GM13977 (cell line): ENCODE measurements at regions not wholly inside any gene's neighbourhood (a gene's known extent, or its start where the extent isn't known, plus 50 kb on each side); places are given as distances from the start of the nearest gene placed in this dataset.
"Not testable (repeated sequence)": the region's sequence is repeated elsewhere in the genome, so short reads cannot be mapped to it uniquely, and the experiment has no call there.

Experiments used
- DNase-seq: peaks from one replicate; pipeline ENCODE4 v3.0.0; 2012; ENCODE audit warnings: low spot score
- CTCF ChIP-seq: IDR thresholded peaks from 2 replicates; pipeline ENCODE4 v1.5.1; 2012; ENCODE audit warnings: mild to moderate bottlenecking, control low read depth; ENCODE audit not compliant: insufficient read depth; ENCODE audit errors: extremely low read depth, missing control alignments
- in situ Hi-C: fragments of 300-500 bp; cut with MboI; formaldehyde crosslinking; loops from one replicate; pipeline ENCODE4 v1.12.0; 2022; ENCODE audit warnings: low sequenced_read_pairs, low pct_unique_long_range_greater_than_20kb, mixed read lengths, inconsistent platforms; ENCODE audit not compliant: unreplicated experiment

GRCh38 chr17:21756856-21757619 lies 64.7 kb downstream of the KCNJ18 start:
- DNase-seq, result no peak
- TF ChIP-seq CTCF, result no peak
- in situ Hi-C loops, result no loop called here

- in situ Hi-C loops, DNase-seq: not testable (repeated sequence)
These were observed 67.3 kb downstream of the KCNJ18 start for GRCh38 chr17:21759636-21760035.

- not testable (repeated sequence) for DNase-seq
These were observed 71.5 kb downstream of the KCNJ18 start for GRCh38 chr17:21763738-21764340.

DNA sequence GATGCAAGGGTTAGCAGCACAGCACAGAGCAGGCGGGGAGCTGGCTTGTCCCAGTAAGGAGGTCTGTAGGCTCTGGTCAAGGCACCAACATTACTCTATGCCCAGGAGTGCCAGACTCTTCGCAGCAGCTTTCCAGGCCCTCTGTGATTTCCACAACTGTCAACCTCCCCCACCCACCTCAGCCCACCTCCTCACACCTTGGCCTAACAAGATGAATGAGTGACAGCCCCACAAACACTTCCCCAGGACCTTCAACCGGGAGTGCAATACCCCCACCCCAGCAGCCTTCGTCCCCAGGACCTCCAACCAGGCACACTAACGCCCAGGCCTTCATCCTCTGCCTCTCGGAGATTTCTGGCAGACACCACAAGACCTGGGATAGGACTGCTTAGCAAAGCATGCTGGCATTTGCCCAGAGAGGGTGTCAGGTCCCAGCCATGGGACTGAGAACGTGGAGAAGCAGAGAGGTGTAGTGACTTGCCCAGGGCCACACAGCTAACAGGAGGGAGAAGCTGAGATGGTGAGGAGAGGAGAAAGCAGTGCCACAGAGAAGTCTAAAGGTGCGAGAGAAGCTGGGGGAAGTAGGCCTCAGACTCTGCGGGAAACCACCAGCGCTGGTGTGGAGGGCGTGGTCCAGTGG lies 73.4 kb downstream of the KCNJ18 start:
- DNase-seq, in situ Hi-C loops: not testable (repeated sequence)

More at GRCh38 chr17:21763738-21764340, 71.5 kb downstream of the KCNJ18 start:
- in situ Hi-C loops, result not testable (repeated sequence)

DNA sequence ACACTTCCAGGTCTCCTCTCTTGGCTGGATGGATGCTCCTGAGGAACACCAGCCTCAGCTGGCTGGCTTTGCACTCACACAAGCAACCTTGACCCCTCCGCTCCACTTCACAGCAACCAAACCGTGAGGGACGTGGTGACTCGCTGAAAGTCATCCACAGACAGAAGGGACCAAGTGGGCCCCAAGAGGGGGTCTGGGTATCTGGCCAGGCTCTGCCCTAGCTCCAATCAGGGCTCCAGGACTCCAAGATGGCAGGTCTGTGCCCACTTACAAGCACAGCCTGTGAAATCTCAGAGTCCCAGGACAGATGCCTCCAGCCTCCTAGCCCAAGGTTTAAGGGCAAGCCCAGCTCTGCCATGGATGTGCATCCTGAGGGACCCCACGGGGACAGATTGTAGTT lies 74.2 kb downstream of the KCNJ18 start:
- in situ Hi-C loops, DNase-seq: not testable (repeated sequence)

DNA sequence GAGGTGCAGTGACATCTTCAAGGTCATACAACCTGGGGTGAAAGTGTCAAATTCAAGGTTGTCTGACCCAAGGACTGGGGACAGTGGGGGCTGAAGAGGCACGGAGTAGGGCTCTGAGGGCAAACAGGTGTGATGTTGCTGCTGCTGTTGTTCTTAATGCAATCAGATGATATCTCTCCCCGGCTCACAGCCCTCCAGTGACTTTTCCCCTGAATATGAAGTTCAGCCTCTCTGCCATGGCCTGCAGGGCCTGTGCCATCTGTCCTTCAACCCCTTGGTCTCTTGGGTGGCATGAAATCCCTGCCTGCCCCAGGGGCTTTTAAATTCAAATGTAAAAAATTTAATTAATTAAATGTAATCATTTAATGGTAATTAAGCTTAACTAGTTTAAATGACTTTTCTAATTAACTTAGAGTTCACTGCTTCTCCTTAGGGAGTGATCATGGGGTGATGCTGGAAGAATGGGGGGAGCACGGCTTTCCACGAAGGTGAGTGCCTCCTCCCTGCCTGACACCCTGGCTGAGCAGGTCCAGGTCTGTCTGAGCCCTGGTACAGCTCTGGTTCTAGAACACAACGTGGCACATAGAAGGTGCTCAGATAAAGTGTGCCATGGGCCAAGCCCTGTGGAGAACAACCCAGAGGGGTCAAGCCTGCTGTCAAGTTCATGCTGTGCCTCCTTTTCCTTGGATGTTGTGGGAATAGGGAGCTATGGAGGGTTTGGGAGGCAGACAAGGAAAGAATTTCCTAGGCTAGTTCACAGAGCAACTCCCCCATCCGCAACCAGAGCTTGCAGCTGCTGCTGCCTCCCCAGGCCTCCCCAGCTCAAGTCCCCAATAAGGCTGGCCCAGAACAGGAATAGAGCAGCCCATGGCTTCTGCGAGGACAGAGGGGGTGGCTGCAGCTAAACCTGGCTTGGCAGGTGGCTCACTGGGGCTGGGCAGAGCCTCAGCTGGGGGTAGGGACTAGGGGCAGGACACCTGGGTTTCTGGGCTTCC lies 75.1 kb downstream of the KCNJ18 start:
- in situ Hi-C loops, DNase-seq: not testable (repeated sequence)

DNA sequence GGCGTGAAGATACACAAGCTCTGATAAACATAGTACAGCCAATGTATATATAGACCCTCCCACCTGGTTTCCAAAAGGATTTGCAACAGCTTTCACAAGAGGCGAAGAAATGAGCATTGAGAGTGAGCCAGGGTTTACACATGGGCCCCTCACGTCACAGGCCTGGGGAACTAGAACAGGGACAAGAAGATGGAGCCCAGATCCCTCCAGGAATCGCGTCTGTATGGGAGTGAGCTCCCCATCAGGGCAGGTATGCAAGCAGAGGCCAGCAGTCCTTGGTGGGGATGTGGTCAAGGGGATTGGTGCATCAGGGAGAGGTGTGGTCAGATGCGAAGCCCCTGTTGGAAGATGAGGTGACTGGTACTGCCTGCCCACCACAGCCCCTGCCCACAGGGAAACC lies 75.9 kb downstream of the KCNJ18 start:
- in situ Hi-C loops, DNase-seq: not testable (repeated sequence)

DNA sequence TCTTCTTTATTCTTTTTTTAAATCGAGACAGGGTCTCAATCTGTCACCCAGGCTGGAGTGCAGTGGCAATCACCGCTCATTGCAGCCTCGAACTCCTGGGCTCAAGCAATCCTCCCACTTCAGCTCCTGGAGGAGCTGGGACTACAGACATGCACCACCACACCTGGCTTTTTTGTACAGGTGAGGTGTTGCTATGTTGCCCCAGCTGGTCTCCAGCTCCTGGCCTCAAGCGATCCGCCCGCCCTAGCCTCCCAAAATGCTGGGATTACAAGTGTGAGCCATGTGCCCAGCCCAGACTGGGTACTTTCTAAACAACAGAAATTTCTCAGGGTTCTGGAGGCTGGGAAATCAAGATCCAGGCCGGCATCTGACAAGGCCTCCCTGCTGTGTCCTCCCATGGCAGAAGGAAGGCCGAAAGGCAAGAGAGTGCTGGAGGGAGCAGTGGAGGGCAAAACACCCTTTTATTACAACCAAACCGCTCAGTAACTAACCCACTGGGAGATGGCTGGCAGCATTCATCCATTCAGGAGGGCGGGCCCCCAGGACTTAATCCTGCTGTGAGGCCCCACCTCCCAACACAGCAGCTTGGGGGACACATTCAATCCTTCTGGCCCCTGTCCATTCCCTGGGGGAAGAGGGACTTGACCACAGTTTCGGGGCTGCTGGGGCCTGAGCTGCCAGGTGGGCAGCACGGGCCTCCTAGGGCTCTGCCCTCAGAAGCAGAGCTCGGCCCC lies 76.6 kb downstream of the KCNJ18 start:
- in situ Hi-C loops, DNase-seq: not testable (repeated sequence)

DNA sequence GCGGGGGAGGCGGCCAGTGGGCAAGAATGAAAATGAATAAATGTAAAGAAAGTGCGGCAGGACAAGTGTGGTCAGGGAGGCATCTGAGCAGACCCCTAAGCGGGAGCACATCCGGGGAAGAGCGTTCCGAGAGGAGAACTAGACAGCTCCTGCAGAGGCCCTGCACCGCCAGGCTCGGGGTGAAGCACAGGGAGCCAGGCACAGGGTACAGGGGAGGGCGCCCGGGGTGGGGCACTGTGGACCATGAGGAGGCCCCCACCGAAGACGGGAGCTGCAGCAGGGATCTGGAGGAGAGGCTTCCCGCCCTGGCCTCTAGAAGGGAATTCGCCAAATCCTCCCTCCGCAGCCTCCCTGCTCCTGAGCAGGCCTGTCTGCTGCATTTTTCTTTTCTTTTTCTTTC lies 77.5 kb downstream of the KCNJ18 start:
- in situ Hi-C loops, result not testable (repeated sequence)

DNA sequence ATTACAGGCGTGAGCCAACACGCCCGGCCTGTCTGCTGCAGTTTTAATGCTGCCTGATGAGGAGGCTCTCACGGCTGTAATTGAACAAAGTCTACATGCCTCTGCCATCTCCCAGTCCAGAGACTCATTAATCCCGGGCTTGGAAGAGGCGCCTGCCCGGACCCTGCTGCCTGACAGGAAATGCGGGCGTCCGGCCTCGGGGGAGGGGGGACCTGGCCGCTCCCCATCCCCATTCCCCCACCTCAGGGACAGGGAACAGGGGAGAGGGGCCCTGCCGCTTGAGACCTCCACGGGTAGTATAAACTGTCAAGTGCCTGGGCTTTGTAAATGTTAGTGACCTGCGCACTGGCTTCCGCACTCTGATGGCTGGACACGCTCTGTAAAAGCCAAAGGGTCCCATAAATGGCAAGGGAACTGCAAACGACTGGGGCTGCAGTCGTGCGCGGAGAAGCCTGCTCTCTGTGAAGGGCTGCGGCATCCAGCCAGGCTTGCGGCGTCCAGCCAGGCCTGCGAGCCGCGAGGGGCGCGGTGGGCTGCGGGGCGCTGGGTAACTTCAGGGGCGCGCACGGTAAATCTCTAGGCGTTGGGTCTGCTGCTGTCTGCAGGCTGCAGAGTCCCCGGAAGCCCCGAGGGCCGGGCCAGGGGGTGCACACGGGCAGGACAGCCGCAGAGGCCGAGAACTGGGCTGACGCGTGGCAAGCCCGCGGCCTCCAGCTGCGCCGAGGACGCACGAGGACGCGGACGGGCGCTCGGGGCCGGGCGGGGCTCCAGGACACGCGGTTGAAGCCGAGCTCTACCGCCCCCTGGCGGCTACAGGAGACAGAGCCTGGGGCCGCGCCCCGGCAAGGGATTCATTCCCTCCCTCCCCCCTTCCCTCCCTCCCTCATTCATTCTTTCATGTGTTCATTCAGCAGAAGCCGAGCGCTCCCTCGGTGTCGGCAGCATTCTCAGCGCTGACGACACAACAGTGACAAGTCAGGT lies 78.4 kb downstream of the KCNJ18 start:
- in situ Hi-C loops, DNase-seq: not testable (repeated sequence)

More for the DNA sequence above, 77.5 kb downstream of the KCNJ18 start:
- not testable (repeated sequence) for DNase-seq
